Lower leg skin (tissue), 3 donors: ENCODE measurements at regions not wholly inside any gene's neighbourhood (a gene's known extent, or its start where the extent isn't known, plus 50 kb on each side); places are given as distances from the start of the nearest gene placed in this dataset.

Experiments used
- POLR2A ChIP-seq, 2 donors: fragments of 450-650 bp; IDR thresholded peaks; one replicate each; pipeline ENCODE4 v1.6.1; 2016 to 2017; ENCODE audit warnings: antibody characterized with exemption in 2 of 2, mild to moderate bottlenecking in 1 of 2, moderate library complexity in 1 of 2
- TF ChIP-seq, protein P1 (sequence below), 3 donors: fragments of 450-650 bp; IDR thresholded peaks; one replicate each; pipeline ENCODE4 v1.5.1; 2016; ENCODE audit warnings: antibody characterized with exemption in 3 of 3, mild to moderate bottlenecking in 3 of 3, moderate library complexity in 2 of 3

- TF ChIP-seq POLR2A (IDR thresholded peaks at IDR 0.05) = no peak
- TF ChIP-seq, protein P1, sequence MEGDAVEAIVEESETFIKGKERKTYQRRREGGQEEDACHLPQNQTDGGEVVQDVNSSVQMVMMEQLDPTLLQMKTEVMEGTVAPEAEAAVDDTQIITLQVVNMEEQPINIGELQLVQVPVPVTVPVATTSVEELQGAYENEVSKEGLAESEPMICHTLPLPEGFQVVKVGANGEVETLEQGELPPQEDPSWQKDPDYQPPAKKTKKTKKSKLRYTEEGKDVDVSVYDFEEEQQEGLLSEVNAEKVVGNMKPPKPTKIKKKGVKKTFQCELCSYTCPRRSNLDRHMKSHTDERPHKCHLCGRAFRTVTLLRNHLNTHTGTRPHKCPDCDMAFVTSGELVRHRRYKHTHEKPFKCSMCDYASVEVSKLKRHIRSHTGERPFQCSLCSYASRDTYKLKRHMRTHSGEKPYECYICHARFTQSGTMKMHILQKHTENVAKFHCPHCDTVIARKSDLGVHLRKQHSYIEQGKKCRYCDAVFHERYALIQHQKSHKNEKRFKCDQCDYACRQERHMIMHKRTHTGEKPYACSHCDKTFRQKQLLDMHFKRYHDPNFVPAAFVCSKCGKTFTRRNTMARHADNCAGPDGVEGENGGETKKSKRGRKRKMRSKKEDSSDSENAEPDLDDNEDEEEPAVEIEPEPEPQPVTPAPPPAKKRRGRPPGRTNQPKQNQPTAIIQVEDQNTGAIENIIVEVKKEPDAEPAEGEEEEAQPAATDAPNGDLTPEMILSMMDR (IDR thresholded peaks at IDR 0.05) = no peak
Observed at GRCh38 chr13:107217251-107217650, 649.3 kb upstream of the ARGLU1 start.
